ENCODE measurements at regions not wholly inside any gene's neighbourhood (a gene's known extent, or its start where the extent isn't known, plus 50 kb on each side); places are given as distances from the start of the nearest gene placed in this dataset.

- TF ChIP-seq FOXJ3 (CRISPR knock-in tag; IDR thresholded peaks at IDR 0.05) (peak; percentile 91), CTCF (IDR thresholded peaks at IDR 0.05) (no peak), SMC3 (IDR thresholded peaks at IDR 0.05; ENCODE audit: low read depth, low read length) (no peak; the same call in 1 of the 2 replicates), EP300 (IDR thresholded peaks at IDR 0.05; ENCODE audit: borderline replicate concordance in 1 of 2, low read depth in 1 of 2, low read length in 1 of 2) (peak in 1 of 2 experiments; percentile 95; a peak in 2 of 4 replicates)
- TF ChIP-seq, protein P1, sequence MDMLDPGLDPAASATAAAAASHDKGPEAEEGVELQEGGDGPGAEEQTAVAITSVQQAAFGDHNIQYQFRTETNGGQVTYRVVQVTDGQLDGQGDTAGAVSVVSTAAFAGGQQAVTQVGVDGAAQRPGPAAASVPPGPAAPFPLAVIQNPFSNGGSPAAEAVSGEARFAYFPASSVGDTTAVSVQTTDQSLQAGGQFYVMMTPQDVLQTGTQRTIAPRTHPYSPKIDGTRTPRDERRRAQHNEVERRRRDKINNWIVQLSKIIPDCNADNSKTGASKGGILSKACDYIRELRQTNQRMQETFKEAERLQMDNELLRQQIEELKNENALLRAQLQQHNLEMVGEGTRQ (IDR thresholded peaks at IDR 0.05; ENCODE audit: borderline replicate concordance, low read depth, low read length) = no peak
- TF ChIP-seq, protein P2, sequence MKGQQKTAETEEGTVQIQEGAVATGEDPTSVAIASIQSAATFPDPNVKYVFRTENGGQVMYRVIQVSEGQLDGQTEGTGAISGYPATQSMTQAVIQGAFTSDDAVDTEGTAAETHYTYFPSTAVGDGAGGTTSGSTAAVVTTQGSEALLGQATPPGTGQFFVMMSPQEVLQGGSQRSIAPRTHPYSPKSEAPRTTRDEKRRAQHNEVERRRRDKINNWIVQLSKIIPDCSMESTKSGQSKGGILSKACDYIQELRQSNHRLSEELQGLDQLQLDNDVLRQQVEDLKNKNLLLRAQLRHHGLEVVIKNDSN (IDR thresholded peaks at IDR 0.05; ENCODE audit: borderline replicate concordance, low read depth) = no peak
Observed at GRCh38 chr1:95653618-95654017, 419.6 kb downstream of the RWDD3 start.

Data from SK-N-SH (cell line).